ENCODE measurements at regions not wholly inside any gene's neighbourhood (a gene's known extent, or its start where the extent isn't known, plus 50 kb on each side); places are given as distances from the start of the nearest gene placed in this dataset.

- peaks cover 2% of the 10 kb centered on the region for H3K36me3 Mint-ChIP-seq
- H3F3A ChIP-seq (ENCODE audit: low read depth), result no peaks in the 10 kb centered on the region
- H4K20me1 ChIP-seq (ENCODE audit: low read depth), result no peaks in the 10 kb centered on the region
- H3K27me3 Mint-ChIP-seq (ENCODE audit: insufficient read depth, low read depth), result no peaks in the 10 kb centered on the region
- no peaks in the 10 kb centered on the region for H3K27me3 ChIP-seq
- H3K36me3 ChIP-seq, result no peaks in the 10 kb centered on the region
- no peaks in the 10 kb centered on the region for H3K4me1 Mint-ChIP-seq
- H3K9ac ChIP-seq, result no peak overlapping the region
- H3K4me3 Mint-ChIP-seq, result no peak overlapping the region
- no peaks in the 10 kb centered on the region for H3K79me2 ChIP-seq (ENCODE audit: low read depth)
- no peak overlapping the region for H3K4me2 ChIP-seq
- H3K27ac Mint-ChIP-seq, result no peak overlapping the region
- no peak overlapping the region for H3K4me3 ChIP-seq
- TF ChIP-seq EZH2 (IDR thresholded peaks at IDR 0.05), result no peak
- TF ChIP-seq EZH2phosphoT487 (IDR thresholded peaks at IDR 0.05), result no peak
- TF ChIP-seq CTCF (IDR thresholded peaks at IDR 0.05), result no peak
- no peak for DNase-seq (ENCODE audit: low spot score)
- H3K4me1 ChIP-seq, result no peaks in the 10 kb centered on the region
- peaks cover 9% of the 10 kb centered on the region for H3K9me3 Mint-ChIP-seq
- H2AFZ ChIP-seq (replicated peaks), result no peak overlapping the region
- no peak overlapping the region for H3K27ac ChIP-seq
- H3K9me3 ChIP-seq (ENCODE audit: low read depth), result no peaks in the 10 kb centered on the region
These were observed 438.7 kb upstream of the MIR17HG start for GRCh38 chr13:90908792-90909191.

GRCh38 chr13:90910018-90910639 is 437.4 kb upstream of the MIR17HG start:
- Mint-ChIP-seq H3K4me1 (no peaks in the 10 kb centered on the region), H3K36me3 (peaks cover 2% of the 10 kb centered on the region), H3K9me3 (peaks cover 9% of the 10 kb centered on the region), H3K27ac (no peak overlapping the region), H3K27me3 (ENCODE audit: insufficient read depth, low read depth) (no peaks in the 10 kb centered on the region), H3K4me3 (no peak overlapping the region)
- no peak overlapping the region for H3K27ac ChIP-seq
- no peak overlapping the region for H3K9ac ChIP-seq
- no peak for DNase-seq (ENCODE audit: low spot score)
- no peak overlapping the region for H2AFZ ChIP-seq (replicated peaks)
- no peaks in the 10 kb centered on the region for H3F3A ChIP-seq (ENCODE audit: low read depth)
- H3K4me2 ChIP-seq, result no peak overlapping the region
- no peaks in the 10 kb centered on the region for H3K79me2 ChIP-seq (ENCODE audit: low read depth)
- no peaks in the 10 kb centered on the region for H3K36me3 ChIP-seq
- no peak overlapping the region for H3K4me3 ChIP-seq
- TF ChIP-seq EZH2 (IDR thresholded peaks at IDR 0.05) (no peak), EZH2phosphoT487 (IDR thresholded peaks at IDR 0.05) (no peak), CTCF (IDR thresholded peaks at IDR 0.05) (no peak)
- no peaks in the 10 kb centered on the region for H3K27me3 ChIP-seq
- no peaks in the 10 kb centered on the region for H4K20me1 ChIP-seq (ENCODE audit: low read depth)
- no peaks in the 10 kb centered on the region for H3K9me3 ChIP-seq (ENCODE audit: low read depth)
- no peaks in the 10 kb centered on the region for H3K4me1 ChIP-seq

GRCh38 chr13:90912247-90912646 is 435.2 kb upstream of the MIR17HG start:
- Mint-ChIP-seq H3K4me1 (no peaks in the 10 kb centered on the region), H3K9me3 (no peaks in the 10 kb centered on the region), H3K36me3 (no peaks in the 10 kb centered on the region), H3K27ac (no peak overlapping the region), H3K4me3 (no peak overlapping the region), H3K27me3 (ENCODE audit: insufficient read depth, low read depth) (no peaks in the 10 kb centered on the region)
- no peak overlapping the region for H3K4me3 ChIP-seq
- H3K4me2 ChIP-seq, result no peak overlapping the region
- H3K9me3 ChIP-seq (ENCODE audit: low read depth), result no peaks in the 10 kb centered on the region
- no peaks in the 10 kb centered on the region for H3K36me3 ChIP-seq
- H3K27me3 ChIP-seq, result no peaks in the 10 kb centered on the region
- no peak for TF ChIP-seq CTCF (IDR thresholded peaks at IDR 0.05)
- TF ChIP-seq EZH2phosphoT487 (IDR thresholded peaks at IDR 0.05), result no peak
- no peak for TF ChIP-seq EZH2 (IDR thresholded peaks at IDR 0.05)
- no peaks in the 10 kb centered on the region for H3K4me1 ChIP-seq
- H3K9ac ChIP-seq, result no peak overlapping the region
- H2AFZ ChIP-seq (replicated peaks), result no peak overlapping the region
- H3K27ac ChIP-seq, result no peak overlapping the region
- no peaks in the 10 kb centered on the region for H3K79me2 ChIP-seq (ENCODE audit: low read depth)
- H3F3A ChIP-seq (ENCODE audit: low read depth), result no peaks in the 10 kb centered on the region
- DNase-seq (ENCODE audit: low spot score), result no peak
- no peaks in the 10 kb centered on the region for H4K20me1 ChIP-seq (ENCODE audit: low read depth)

Data from neural progenitor cell (in vitro differentiated cells).